Right forelimb (tissue), 1 donor: ENCODE measurements at regions not wholly inside any gene's neighbourhood (a gene's known extent, or its start where the extent isn't known, plus 50 kb on each side); places are given as distances from the start of the nearest gene placed in this dataset.
"Not testable (repeated sequence)": the region's sequence is repeated elsewhere in the genome, so short reads cannot be mapped to it uniquely, and the experiment has no call there.

Experiments used
- DNase-seq: peaks from one replicate; pipeline ENCODE4 v3.0.0-alpha.2; 2018

GRCh38 chr3:34852844-34853439 is 786.4 kb upstream of the ARPP21 start:
- no peak for DNase-seq

GRCh38 chr3:34856081-34856947 is 783.0 kb upstream of the ARPP21 start:
- DNase-seq = no peak

GRCh38 chr3:34858067-34858660 is 781.2 kb upstream of the ARPP21 start:
- DNase-seq = no peak

- no peak for DNase-seq
Measured at GRCh38 chr3:34859746-34860145, 779.6 kb upstream of the ARPP21 start.

- no peak for DNase-seq
Measured at GRCh38 chr3:34862456-34862855, 776.9 kb upstream of the ARPP21 start.

DNA sequence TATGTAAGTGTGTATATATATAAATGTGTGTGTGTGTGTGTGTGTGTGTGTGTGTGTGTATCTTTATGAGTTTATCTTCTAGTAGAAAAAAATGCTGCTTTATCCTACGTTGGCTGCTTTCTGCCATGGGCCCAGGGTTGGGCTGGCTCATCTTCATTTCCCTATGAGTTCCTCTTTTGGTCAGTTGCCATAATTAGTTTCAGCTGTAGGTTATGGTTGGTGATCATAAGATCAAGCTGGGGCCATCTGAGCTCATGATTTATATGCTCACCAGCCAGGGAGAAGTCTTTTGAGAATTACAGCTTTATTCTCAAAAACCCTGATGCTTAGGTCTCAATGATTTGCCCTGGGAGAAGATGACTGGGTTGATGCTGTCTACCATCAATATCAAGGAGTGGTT is 775.8 kb upstream of the ARPP21 start:
- DNase-seq = no peak

DNA sequence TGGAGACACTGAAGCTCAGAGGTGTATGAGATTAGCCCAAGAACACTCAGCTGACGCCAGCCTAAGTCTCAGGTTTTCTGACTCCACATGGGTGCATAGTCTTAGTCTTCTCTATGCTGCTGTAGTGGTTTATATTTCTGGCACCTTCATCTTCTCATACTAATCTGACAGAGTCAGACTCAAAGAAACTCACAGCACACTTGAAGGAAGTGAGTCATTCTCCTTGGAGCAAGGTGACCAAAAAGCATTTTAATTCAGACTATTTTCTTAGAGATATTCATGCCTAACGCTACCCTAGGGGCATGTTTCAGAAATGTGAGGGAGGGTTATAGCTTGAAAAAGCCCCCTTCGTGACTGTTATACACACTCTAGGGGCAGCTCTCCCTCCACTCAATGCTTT is 775.3 kb upstream of the ARPP21 start:
- no peak for DNase-seq

DNA sequence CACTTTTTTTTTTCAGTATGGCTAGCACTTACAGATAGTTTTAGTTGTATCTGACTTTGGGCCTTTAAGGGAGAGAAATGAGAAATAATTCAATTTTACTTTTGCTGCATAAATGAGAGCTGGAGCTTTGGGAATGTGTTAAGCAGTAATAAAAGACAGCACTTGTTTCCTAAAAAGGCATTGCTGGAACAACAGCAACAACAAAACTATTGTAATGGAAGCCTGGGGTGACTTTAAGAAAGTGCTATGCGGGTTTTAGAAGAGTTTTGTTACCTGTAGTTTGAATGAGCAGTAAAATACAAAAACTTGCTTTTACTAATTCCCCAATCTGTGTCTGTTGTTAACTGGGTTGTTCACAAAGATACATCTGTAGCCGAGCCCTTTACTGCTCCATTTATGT is 774.0 kb upstream of the ARPP21 start:
- no peak for DNase-seq

GRCh38 chr3:34868935-34869334 is 770.4 kb upstream of the ARPP21 start:
- no peak for DNase-seq

- DNase-seq = no peak
Measured at GRCh38 chr3:34869696-34870095, 769.6 kb upstream of the ARPP21 start.

DNA sequence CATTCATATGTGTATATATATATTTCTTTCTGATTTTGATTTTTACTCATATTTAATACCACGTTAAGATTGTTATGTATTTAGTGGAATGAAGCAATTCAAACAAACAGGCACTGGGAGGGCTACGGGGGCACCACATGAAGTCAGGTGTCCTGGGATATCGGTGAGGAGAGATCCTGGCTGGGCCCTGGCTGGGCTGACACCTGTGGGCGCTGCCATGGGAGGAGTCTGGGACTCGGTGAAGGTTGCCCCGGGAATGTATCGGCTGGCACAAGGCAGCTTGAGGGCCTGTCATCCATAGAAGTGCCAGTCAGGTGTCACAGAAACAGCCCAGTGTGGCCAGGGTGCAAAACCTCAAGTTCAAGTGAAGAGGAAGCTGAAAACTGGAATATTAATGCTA is 766.9 kb upstream of the ARPP21 start:
- no peak for DNase-seq

DNA sequence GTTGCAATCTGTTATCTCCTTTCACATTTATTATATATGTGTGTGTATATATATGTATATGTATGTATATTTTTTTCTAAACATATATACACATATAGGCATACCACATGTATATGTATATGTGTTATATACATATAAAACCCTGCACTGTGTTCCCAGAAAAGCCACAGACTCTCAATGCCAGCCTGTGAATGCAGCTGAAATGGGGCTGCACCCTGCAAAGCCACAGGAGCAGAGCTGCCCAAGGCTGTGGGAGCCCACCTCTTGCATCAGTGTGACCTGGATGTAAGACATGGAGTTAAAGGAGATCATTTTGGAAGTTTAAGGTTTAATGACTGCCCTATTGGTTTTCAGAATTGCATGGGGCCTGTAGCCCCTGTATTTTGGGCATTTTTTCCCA is 762.3 kb upstream of the ARPP21 start:
- DNase-seq = no peak

GRCh38 chr3:34878488-34878887 is 760.8 kb upstream of the ARPP21 start:
- DNase-seq = no peak

GRCh38 chr3:34881026-34881425 is 758.3 kb upstream of the ARPP21 start:
- DNase-seq = no peak

DNA sequence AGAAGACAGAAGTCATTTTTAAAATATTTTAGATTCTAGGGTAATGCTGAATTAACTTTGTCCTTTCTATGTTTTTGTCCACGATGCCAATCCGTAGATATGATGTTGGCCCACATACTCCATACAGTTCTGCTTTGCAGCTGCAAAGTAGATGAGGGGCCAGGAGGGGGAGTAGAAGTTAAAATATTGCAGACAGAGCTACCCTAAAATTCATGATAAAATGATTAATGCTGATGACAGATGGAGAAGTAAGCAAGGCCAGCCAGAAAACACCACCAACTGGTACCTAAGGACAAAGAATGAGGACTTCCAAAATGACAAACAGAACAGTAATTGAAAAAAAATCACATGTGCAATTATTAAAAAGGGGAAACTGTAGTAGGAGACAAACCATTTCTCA is 756.6 kb upstream of the ARPP21 start:
- no peak for DNase-seq

- no peak for DNase-seq
Measured at GRCh38 chr3:34884007-34884406, 755.3 kb upstream of the ARPP21 start.

DNA sequence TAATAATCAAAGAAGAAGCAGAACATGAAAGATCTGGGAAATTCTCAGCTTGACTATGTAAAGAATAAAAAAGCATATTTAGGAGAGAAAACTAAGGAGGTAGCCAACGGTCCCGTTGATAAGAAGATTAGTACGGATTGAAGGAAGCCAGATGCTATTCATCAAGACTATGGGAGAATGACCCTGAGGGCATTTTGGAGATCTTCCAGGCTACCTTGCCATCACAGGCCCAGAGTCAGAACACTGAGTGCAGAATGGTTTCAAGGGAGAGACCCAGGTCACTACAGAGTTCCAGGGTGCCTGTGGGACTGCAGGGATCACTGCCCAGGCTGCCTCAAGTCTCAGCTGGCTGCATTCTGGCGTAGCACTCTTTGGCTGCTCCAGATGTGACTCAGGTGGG is 752.9 kb upstream of the ARPP21 start:
- DNase-seq = no peak

GRCh38 chr3:34889641-34890040 is 749.7 kb upstream of the ARPP21 start:
- no peak for DNase-seq

DNA sequence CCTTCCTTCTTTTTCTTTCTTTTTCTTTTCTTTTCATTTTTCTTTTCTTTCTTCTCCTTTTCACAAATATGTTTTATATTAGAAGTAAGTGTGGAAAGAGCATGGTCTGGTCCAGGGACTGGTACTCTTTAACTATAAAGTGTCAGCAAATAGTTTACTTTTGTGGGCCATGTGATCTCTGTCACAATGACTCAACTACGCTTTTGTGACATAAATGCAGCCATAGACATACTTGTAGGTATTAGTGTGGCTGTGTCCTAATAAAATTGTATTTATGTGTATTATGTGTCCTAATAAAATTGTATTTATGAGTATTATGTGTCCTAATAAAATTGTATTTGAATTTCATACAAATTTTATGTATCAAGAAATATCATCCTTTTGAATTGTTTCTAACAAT is 749.1 kb upstream of the ARPP21 start:
- DNase-seq = no peak

GRCh38 chr3:34891941-34892340 is 747.4 kb upstream of the ARPP21 start:
- DNase-seq = no peak

GRCh38 chr3:34895841-34896240 is 743.5 kb upstream of the ARPP21 start:
- no peak for DNase-seq

- not testable (repeated sequence) for DNase-seq
Measured at GRCh38 chr3:34909679-34910078, 729.6 kb upstream of the ARPP21 start.

DNA sequence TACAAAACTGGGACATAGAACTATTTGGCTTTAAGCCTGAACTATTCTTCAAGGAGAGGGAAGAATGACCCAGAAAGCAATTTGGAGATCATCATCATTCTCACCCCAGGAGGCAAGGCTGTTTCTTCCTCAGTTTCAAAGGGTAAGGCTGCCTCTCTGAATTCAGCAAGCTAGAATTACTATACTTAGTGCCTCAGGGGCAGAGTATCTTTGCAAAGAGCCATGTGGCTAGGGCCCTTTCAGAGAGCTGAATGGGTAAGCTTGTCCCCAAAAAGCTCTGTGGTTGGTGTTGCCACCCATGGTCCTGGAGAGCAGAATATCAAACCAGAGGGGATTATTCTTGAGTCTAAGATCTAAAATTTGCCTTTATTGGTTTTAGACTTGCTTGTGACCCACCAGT is 720.3 kb upstream of the ARPP21 start:
- DNase-seq = no peak

- DNase-seq = no peak
Measured at GRCh38 chr3:34920806-34921205, 718.5 kb upstream of the ARPP21 start.
